Smooth muscle cell (in vitro differentiated cells): ENCODE measurements at regions not wholly inside any gene's neighbourhood (a gene's known extent, or its start where the extent isn't known, plus 50 kb on each side); places are given as distances from the start of the nearest gene placed in this dataset.

ENCODE experiments used
- DNase-seq: peaks from one replicate; lab custom pipeline; 2025; ENCODE audit not compliant: unreplicated experiment; lab: John Stamatoyannopoulos, UW
- H2AFZ ChIP-seq: fragments of 200-600 bp; sonication (generic); 2 replicates; pipeline ENCODE4 v1.6.0; 2016; ENCODE audit warnings: antibody characterized with exemption, low read depth, mild to moderate bottlenecking
- H3F3A ChIP-seq: fragments of 200-600 bp; sonication (generic); 2 replicates; pipeline ENCODE4 v1.6.0; 2017; ENCODE audit warnings: antibody characterized with exemption, low read depth
- H3K27ac ChIP-seq: fragments of 200-600 bp; sonication (generic); 2 replicates; pipeline ENCODE4 v1.5.1; 2016; ENCODE audit warnings: low read depth, mild to moderate bottlenecking
- H3K27me3 ChIP-seq: fragments of 200-600 bp; sonication (generic); 2 replicates; pipeline ENCODE4 v1.6.1; 2016; ENCODE audit warnings: low read depth, mild to moderate bottlenecking
- H3K36me3 ChIP-seq: fragments of 200-600 bp; sonication (generic); 2 replicates; pipeline ENCODE4 v1.5.1; 2016; ENCODE audit warnings: low read depth
- H3K4me1 ChIP-seq: fragments of 200-600 bp; sonication (generic); 2 replicates; pipeline ENCODE4 v1.5.1; 2016; ENCODE audit warnings: low read depth
- H3K4me2 ChIP-seq: fragments of 200-600 bp; sonication (generic); 2 replicates; pipeline ENCODE4 v1.6.0; 2016; ENCODE audit warnings: mild to moderate bottlenecking
- H3K4me3 ChIP-seq: fragments of 200-600 bp; sonication (generic); 2 replicates; pipeline ENCODE4 v1.5.1; 2016; ENCODE audit warnings: mild to moderate bottlenecking
- H3K79me2 ChIP-seq: fragments of 200-600 bp; sonication (generic); 2 replicates; pipeline ENCODE4 v1.6.0; 2016; ENCODE audit warnings: low read depth, mild to moderate bottlenecking
- H3K9ac ChIP-seq: fragments of 200-600 bp; sonication (generic); 2 replicates; pipeline ENCODE4 v1.6.0; 2016; ENCODE audit warnings: low read depth
- H3K9me3 ChIP-seq: fragments of 200-600 bp; sonication (generic); replicated peaks from 2 replicates; pipeline ENCODE4 v1.5.1; 2016; ENCODE audit warnings: low read depth
- H4K20me1 ChIP-seq: fragments of 200-600 bp; sonication (generic); 2 replicates; pipeline ENCODE4 v1.6.0; 2016; ENCODE audit warnings: low read depth
- CTCF ChIP-seq: fragments of 200-600 bp; sonication (generic); IDR thresholded peaks from 2 replicates; pipeline ENCODE4 v1.5.1; 2017; ENCODE audit warnings: borderline replicate concordance, mild to moderate bottlenecking, antibody characterized with exemption; ENCODE audit not compliant: insufficient read depth, poor library complexity, severe bottlenecking
- WGBS: methylation state at CpG from one replicate; pipeline ENCODE4 v1.1.7; 2016; ENCODE audit warnings: low lambda C conversion rate; 5-methylcytosine and 5-hydroxymethylcytosine counted together

- Histone ChIP-seq H3K4me1 (no peaks in the 10 kb centered on the region), H3K9me3 (no peaks in the 10 kb centered on the region), H4K20me1 (no peaks in the 10 kb centered on the region), H3K4me2 (no peak overlapping the region), H3K27ac (no peak overlapping the region), H3K36me3 (no peaks in the 10 kb centered on the region), H3K4me3 (no peak overlapping the region), H3F3A (no peaks in the 10 kb centered on the region), H2AFZ (no peak overlapping the region), H3K9ac (no peak overlapping the region), H3K79me2 (no peaks in the 10 kb centered on the region), H3K27me3 (no peaks in the 10 kb centered on the region)
- no peak for DNase-seq
- no peak for TF ChIP-seq CTCF
- 91% methylated on average over 16 of the region's 18 CpGs for WGBS
Observed at GRCh38 chr2:240298803-240299709, 136.4 kb upstream of the GPC1 start.

- no peaks in the 10 kb centered on the region for H4K20me1 ChIP-seq
- H3K27ac ChIP-seq = no peak overlapping the region
- no peaks in the 10 kb centered on the region for H3K4me1 ChIP-seq
- no peak for DNase-seq
- 50% methylated on average over 6 of the region's 7 CpGs for WGBS
- H2AFZ ChIP-seq = no peak overlapping the region
- H3K4me3 ChIP-seq = no peak overlapping the region
- H3K9ac ChIP-seq = no peak overlapping the region
- no peaks in the 10 kb centered on the region for H3K9me3 ChIP-seq
- H3F3A ChIP-seq = no peaks in the 10 kb centered on the region
- H3K27me3 ChIP-seq = no peaks in the 10 kb centered on the region
- no peaks in the 10 kb centered on the region for H3K79me2 ChIP-seq
- no peaks in the 10 kb centered on the region for H3K36me3 ChIP-seq
- TF ChIP-seq CTCF = no peak
- no peak overlapping the region for H3K4me2 ChIP-seq
Observed at GRCh38 chr2:240299710-240300068, 135.8 kb upstream of the GPC1 start.

- Histone ChIP-seq H3K79me2 (no peaks in the 10 kb centered on the region), H3K9ac (no peak overlapping the region), H3K27me3 (no peaks in the 10 kb centered on the region), H4K20me1 (no peaks in the 10 kb centered on the region), H3K4me2 (no peak overlapping the region), H3K4me3 (no peak overlapping the region), H2AFZ (no peak overlapping the region), H3K36me3 (no peaks in the 10 kb centered on the region), H3F3A (no peaks in the 10 kb centered on the region), H3K9me3 (no peaks in the 10 kb centered on the region), H3K27ac (no peak overlapping the region), H3K4me1 (no peaks in the 10 kb centered on the region)
- WGBS = 43% methylated on average over 11 of the region's 11 CpGs
- no peak for DNase-seq
- TF ChIP-seq CTCF = no peak
Observed at GRCh38 chr2:240300261-240300821, 135.1 kb upstream of the GPC1 start.
